ENCODE measurements at regions not wholly inside any gene's neighbourhood (a gene's known extent, or its start where the extent isn't known, plus 50 kb on each side); places are given as distances from the start of the nearest gene placed in this dataset.
"Not testable (repeated sequence)": the region's sequence is repeated elsewhere in the genome, so short reads cannot be mapped to it uniquely, and the experiment has no call there.

DNA sequence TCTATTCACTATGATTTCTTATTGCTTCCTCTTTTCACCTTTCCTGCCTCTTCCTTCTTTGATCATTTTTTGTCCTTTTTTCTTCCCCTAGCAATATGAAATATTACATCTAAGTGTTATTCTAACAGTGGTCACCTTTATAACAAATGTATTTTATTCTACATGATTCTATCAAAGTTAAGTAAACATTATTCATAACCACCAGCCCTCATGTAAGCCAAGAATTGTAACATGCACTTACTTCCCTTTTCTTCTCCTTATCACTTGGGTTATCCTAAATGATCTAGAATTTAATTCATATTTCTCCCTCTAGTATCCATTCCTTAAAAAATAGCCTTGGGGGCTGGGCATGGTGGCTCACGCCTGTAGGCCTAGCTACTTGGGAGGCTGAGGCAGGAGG lies 88.3 kb upstream of the SLC22A23 start:
- DNase-seq = no peak

DNA sequence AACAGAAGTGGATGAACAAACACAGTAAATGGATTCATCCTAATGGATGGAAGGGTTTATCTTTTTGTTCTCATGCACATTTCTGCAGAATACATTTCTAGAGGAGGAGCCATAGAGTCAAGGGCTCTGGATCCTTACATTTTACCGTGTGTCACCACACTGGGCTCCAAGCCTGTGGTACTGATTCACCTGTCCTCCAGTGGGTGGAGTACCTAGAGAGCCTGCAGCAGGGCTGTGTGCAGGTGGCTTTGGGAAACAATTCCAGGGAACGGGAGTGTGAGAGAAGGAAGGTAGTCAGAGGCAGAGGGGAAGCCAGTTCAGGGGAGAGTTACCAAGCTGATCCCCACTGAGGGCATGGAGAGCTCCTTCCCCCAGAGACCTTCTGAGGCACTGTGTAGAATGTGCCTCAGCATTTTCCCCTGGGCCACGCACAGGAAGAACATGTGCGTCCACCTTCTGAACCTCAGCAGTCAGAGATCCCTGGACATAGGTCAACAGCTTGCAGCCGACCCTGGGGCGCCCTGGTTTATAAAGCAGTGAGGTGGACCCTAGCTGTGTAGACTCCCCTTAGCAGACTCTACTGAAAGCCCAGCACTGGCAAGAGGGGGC lies 85.3 kb upstream of the SLC22A23 start:
- DNase-seq = no peak

DNA sequence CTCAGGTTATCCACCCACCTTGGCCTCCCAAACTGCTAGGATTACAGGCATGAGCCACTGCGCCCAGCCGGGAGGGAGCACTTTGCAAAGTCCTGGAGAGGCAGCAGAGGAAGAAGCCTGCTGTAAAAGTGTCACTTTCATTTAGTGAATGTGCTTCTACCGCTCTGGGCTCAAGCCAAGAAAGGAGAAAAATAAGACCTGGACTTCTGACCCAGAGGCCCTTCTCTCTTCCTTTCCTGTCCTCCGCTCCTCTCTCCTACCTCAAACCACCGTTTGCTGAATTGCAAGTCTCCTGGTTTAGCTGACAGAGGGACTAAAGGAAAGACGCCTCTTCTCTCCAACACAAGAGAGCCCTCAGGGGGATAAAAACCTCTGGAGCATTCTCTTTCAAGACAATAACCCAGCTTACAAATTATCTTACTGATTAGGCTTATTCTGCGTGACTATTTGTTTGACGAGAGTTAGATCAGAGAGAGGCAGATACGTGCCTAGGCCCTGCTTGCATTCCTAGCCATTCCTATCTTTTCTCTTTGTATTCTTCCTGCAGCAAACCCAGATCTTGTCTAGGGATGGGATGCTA lies 84.2 kb upstream of the SLC22A23 start:
- DNase-seq = no peak

DNA sequence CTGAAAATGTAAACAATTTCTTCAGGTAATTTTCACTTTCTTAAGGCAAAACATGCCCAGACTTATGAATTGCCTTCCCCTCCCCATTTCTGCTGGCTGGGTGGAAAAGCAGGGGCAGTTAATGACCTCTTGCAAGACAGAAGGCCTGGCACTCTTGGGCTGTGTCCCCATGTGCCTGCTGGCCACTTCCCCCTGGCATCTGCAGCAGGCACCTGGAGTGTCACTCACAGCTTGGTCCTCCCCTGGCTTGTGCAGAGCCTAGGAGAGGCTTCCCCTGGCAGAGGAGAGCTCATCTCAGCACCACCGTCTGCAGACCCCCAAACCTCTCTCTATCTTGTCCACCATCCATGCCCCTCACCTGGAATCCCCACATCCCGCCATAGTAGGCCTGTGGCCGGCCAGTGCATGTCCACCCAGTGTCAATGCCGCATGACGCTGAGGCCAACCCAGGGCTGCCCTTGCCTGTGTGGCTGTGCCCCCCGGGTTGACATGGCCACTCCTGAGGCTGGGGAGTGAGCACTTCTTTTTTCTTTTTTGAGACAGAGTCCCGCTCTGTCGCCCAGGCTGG lies 83.5 kb upstream of the SLC22A23 start:
- DNase-seq = no peak

DNA sequence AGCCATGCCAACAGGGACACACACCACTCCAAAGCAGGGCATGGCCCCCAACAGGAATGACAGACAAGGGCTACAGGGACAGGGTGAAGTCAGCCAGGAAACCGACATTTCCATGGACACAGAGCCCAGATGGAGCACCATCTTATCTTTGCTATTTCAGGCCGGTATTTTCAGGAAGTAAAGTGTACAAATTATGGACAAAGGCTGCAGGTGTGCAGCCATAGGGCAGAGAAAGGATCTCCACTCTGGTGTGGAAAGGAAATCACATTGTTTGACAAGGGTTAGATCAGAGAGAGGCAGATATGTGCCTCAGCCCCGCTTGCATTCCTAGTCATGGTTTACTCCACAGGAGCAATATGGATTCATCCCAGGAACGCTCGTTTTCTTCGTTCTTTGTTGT lies 81.7 kb upstream of the SLC22A23 start:
- no peak for DNase-seq

DNA sequence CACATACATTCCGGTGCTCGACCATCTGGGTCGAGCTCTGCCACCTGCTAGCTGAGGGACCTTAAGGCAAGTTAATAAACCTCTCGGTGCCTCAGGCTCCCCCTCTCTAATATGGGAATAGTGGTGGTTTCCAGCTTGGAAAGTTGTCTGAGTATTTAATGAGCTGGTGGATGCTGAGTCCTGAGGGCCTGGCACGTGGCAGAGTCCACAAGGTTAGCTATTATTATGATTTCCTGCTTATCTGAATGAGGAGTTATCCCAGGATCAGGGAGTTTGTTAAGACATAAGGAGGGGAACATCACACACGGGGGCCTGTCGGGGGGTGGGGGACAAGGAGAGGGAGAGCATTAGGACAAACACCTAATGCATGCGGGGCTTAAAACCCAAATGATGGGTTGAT lies 80.1 kb upstream of the SLC22A23 start:
- DNase-seq = no peak

DNA sequence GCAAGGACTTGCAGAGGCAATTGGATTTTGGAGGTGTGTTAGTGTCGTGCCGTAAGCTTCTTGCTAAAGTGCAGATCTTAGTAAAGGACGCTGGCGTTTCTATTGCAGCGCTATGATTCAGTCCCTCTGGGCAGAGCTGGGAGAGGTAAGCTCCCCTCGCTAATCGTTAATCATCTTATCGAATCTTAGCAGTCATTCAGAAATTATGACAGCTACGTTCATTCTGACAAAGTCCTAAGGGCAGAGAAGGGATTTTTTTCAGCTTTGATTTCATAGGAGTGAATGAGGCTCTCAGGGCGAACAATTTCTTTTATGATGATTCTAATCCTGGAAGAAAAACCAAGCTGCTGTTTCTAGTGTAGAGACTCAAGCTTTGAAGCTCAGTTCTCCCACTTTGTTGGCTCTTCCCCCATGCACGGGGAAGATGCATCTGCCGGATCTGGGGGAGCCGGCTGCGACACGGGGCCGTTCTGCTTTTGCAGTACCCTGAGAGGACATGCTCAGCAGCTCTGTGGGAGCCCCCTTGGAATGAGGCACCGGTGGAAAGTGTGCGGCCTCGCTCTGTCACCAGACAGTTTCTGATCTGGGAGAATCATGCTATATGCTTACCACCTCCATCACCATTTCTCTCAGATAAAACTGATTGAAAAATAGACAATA lies 79.1 kb upstream of the SLC22A23 start:
- DNase-seq = no peak

DNA sequence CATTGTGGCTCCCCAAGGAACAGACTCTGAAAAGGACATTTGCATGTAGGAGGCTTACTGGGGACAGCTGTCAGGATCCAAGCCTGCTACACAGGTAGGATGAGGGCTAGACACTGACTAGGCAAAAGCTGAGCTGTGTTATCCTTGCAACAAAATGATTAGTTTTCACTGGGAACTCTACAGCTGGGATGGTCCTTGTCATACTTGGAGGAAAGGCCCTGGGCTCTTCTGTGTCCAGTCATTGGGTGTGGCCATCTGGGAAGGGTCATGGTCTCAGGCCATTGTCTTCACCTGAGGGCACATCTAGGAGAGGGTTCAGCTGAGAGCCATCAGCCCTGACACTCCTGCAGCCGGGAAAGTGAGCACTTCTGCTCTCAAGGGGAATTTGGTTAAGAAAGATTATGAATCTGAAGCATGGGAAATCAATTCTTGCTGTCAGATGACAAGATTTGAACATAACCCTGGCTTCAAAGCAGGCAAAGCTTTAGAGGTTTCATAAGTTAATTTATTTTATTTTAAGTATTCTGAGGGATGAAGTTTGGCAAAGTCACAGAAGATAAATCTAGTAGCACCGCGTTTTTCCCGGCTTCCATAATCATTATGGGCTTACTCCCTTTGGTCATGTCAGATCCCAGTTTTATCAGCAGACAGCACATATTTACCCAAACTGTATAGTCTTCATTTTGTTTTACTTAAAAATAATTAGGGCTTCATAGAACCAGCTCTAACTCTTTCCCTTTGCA lies 78.4 kb upstream of the SLC22A23 start:
- no peak for DNase-seq

DNA sequence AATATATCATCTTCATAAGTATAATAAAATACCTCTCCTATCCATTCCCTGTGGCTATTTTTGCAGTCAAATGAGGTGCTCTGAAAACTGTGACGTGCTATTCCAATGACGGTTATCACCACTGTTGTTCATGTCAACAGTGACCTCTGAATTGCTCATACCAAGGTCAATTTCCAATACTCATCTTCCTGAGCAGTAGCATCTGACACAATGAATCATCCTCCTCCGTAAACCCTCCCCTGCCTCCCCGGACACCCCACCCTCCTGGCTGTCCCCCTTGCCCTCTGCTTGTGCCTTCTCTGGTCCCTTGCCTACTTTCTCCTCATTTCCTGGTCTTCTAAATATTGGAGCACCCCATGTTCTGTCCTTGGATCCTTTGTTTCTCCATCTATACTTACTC lies 77.7 kb upstream of the SLC22A23 start:
- DNase-seq = no peak

DNA sequence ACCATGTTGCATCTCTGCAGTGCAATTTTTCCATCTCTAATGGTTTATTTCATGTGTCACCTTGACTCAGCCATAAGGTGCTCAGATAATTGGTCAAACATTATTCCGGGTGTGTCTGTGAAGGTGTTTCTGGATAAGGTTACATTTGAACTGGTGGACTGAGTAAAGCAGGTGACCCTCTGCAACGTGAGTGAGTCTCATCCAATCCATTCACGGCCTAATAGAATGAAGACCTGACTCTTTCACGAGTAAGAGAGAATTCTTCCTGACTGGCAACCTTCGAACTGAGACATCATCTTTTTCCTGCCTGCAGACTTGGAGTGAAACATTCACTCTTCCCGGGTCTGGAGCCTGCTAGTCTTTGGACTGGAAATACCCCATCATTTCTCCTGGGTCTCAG lies 77.1 kb upstream of the SLC22A23 start:
- DNase-seq = no peak

DNA sequence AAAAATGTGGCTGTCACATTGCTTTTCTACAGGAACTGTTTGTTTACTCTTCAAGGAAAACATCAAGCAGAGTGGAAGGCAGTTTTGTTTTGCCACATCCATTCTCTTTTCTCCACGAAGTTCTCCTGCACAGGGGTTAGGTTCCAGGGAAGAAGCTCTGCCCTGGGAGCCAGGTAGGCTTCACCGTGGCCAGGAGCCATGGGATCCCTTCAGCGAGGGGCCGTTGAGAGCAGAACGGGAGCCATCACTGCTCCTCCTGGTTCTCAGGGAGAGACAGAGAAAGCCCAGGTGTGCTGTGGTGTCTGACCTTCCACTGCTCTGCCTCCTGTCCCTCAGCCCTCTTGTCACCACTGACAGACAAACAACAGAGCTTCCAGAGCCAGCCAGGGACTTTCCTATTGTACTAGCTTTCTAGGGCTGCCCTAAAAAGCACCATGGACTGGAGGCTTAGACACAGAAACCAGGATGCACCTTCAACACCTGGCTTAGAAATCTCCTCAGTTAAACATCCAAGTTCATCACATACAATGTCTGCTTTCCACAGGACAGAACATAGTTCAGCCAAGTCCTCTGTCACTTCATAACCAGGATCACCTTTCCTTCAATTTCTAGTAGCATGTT lies 75.6 kb upstream of the SLC22A23 start:
- DNase-seq = no peak

DNA sequence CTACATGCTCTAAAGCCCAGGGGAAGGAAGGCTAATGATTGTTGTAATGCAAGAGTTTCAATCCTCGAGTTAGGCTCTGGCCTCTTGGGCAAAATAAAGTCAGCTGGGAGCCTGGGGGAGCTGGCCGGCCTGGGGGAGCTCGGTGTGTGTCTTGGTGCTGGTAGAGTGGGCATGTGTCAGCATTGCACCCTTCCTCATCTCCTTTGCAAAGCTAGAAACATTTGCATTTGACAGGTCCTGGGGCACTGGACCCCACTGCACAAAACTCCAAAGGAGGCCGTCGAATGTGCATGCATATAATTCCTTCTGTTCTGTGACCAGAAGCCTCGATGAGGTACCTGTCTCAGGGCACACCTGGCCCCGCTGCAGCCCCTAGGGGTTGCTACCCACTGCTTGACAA lies 74.6 kb upstream of the SLC22A23 start:
- no peak for DNase-seq

DNA sequence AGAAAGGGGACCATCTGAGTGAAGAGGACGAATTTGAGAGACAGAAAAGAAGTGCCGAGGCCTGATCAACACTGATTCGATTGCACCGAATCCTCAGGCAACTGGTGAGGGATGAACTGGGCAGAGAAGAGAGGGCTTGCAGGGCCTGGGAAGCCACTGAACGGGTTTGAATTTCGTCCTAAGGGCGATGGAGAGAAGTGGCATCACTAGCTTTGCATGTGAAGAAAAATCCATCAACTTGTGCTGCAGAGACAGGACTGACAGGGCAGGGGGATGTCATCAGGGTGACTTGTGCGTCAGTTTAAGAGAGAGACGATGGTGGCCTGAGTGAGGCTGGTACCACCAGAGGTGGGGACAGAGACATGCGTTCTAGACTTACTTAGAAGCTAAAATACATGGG lies 73.7 kb upstream of the SLC22A23 start:
- no peak for DNase-seq

DNA sequence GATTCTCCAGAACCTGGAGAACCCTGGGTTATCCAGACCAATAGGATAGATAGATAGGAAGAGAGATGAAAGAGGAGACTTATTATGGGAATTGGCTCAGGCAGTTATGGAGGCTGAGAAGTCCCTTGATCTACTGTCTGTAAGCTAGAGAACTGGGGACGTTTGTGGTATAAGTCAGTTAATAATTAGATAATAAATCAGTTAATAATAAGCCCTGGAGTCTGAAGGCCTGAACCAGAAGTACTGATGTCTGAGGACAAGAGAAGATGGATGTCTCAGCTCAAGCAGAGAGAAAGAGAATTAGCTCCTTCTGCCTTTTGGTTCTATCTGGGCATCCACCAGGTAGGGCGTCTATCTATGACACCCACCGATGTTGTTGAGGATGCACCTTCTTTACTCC lies 72.9 kb upstream of the SLC22A23 start:
- no peak for DNase-seq

DNA sequence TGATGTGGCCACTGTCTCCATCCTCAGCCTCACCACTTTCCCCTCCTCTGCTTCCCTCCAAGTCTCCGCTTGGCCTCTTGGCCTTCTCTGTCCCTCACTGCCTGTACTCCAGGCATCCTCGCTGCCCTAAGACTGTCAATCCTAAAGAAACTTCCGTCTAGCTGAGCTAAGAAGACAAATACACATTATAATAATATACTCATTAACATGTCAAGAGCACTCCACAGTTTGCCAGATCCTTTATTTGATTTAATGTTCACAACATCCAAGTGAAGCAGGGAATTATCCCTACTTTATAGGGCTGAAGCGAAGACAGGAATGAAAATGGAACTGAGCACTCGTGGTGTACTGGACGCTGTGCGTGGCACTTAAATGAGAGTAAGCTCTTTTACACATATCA lies 72.4 kb upstream of the SLC22A23 start:
- DNase-seq = no peak

DNA sequence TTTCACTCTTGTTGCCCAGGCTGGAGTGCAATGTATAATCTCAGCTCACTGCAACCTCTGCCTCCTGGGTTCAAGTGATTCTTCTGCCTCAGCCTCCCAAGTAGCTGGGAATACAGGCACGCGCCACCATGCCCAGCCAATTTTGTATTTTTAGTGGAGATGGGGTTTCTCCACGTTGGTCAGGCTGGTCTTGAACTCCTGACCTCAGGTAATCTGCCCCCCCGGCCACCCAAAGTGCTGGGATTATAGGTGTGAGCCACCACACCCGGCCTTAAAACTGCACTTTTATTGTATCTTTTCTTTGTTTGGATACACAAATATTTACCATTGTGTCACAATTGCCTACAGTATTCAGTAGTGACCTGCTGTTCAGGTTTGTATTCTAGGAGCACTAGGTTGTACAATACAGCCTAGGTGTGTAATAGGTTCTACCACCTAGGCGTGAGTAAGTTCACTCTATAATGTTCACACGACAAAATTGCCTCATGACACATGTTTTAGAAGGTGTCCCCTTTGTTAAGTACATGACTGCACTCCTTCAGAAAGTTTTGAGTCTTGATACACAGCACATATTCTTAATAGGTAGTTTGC lies 71.3 kb upstream of the SLC22A23 start:
- DNase-seq = not testable (repeated sequence)

DNA sequence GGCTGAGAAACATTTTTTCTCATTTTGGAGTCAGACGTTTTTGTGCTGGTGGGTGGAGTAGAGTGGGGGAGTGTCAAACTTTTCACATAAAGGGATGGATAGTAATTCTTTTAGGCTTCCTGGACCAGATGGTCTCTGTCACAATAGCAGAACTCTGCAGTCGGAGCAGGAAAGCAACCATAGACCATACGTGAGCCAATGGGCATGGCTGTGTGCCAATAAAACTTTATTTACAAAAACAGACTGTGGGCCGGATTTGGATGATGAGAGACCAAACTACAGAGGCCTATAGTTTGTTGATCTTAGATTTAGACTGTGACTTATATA lies 70.8 kb upstream of the SLC22A23 start:
- no peak for DNase-seq

DNA sequence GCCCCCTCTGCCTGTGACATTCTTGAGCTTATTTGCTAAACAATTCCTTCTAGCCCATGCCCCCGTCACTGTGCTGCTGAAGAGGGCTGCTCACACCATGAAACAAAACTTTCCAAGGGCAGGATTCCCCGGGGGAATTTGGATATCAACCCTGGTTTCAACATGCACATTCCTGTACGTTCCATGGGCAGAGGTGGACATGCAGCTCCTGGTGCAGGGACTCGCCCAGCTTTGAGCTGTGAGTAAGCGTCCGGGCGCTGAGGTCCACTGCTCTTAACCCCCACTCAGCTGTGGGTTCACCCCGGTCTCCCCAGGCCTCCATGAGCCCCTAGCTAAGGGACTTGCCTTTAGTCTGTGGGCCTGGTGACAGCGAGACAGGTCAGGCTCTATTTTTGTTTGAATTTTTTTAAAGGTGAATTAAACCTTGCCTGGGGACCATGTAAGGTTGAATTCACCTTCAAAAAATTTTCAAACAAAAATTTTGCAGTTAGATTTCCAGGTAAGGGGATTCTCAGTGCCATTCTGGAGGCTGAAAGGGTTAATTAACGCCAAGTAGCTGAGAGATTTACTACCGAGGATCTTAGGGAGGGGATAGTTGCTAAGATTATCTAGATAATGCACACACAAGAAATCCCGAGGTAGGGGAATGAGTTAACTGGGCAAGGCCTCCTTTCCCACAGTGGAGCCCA lies 70.3 kb upstream of the SLC22A23 start:
- DNase-seq = no peak

DNA sequence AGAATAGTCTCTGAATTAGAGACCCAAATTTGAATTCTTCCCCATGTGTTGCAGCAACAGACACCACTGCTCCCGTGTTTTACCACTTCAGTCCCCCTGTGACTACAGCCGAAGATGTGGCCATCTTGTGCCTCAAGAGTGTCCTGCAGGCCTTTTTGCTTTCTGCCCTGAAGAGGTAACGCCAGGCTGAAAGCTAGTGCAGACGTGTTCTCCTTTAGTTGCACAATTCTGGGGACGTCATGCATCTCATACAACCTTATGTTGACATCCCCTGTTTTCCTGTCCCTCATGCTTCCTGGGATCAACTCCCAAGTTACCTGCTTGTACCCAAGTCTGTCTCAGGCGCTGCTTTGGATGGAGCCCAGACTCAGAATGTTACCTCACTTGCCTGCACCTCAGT lies 69.1 kb upstream of the SLC22A23 start:
- no peak for DNase-seq

DNA sequence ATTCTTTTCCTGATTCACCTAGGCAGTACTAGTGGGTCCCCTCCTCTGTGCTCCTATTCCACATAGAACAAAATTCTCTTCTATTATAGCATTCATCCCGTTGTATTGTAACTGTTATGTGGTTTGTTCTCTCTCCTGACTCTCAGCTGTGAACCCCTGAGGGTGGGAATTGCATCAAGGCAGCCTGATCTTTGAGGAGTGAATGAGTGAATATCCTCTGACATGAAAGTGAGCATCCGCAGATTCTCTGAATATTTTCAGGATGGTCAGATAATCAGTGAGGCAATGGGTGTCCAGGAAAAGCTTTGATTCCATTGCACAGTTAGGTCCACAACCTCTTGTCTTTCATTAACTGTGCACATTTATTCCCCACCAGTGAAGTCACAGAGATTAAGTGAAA lies 67.6 kb upstream of the SLC22A23 start:
- DNase-seq = no peak

DNA sequence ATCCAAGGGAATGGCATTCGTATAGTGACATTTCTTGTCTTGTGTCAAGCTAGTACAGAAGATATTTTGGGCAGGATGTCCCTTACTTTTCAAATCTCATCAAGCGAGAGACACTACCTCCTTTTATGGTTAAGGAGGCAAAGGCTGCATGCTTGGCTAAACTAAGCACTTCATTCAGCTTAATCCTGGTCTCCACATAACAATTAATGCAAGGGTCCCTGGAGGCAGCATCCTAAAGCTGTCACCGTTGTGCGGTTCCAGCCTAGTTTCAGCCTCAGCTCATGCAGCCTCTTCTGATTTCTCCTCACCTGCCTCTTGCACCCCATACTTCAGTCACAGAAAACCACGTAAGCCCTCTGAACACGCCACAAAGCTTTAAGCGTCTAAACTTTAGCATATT lies 67.1 kb upstream of the SLC22A23 start:
- DNase-seq = no peak

DNA sequence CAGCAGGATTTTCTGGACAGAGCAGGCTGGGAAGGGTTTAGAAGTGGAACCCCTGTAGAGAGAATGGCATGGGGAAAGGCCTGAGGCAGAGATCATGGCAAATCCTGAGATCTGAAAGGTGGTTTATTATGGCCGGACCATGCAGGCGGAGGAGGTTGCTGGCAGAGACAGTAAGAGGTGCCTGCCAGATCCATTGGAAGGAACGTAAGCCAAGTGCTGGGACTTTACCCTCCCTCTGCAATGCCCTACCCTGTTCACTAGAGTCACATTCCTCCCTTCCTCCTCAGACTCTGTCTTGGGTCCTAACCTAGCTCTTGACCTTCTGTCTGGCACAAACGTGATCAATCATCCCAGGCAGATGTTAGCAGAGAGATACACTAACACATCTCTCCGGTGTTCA lies 66.4 kb upstream of the SLC22A23 start:
- DNase-seq = no peak
